Keratinocyte (primary cell): ENCODE measurements at regions not wholly inside any gene's neighbourhood (a gene's known extent, or its start where the extent isn't known, plus 50 kb on each side); places are given as distances from the start of the nearest gene placed in this dataset.

Experiments used
- DNase-seq: peaks from one replicate; pipeline ENCODE4 v3.0.0-alpha.2; 2011; ENCODE audit warnings: low read depth, missing footprints, low spot score
- FAIRE-seq: peaks from 2 replicates; lab custom pipeline; 2011; peaks lifted over from hg19 to GRCh38; lab: Jason Lieb, UNC
- H2AFZ ChIP-seq: 2 replicates; pipeline ENCODE4 v1.6.0; 2012; ENCODE audit warnings: low read length, control low read depth, inconsistent platforms; ENCODE audit not compliant: control insufficient read depth
- H3K27ac ChIP-seq: 2 replicates; pipeline ENCODE4 v1.5.1; 2011; ENCODE audit warnings: low read length; ENCODE audit not compliant: control insufficient read depth, insufficient read depth
- H3K27me3 ChIP-seq: 3 replicates; pipeline ENCODE4 v1.6.0; 2011; ENCODE audit warnings: low read length; ENCODE audit not compliant: control insufficient read depth, insufficient read depth; ENCODE audit errors: extremely low read depth
- H3K36me3 ChIP-seq, 2 experiments: 2 replicates in 1 of 2; 3 replicates in 1 of 2; pipeline ENCODE4 v1.5.1; 2011; ENCODE audit warnings: low read length in 2 of 2, mild to moderate bottlenecking in 1 of 2; ENCODE audit not compliant: control insufficient read depth in 2 of 2, insufficient read depth in 2 of 2; ENCODE audit errors: extremely low read depth in 1 of 2
- H3K4me1 ChIP-seq: 3 replicates; pipeline ENCODE4 v1.5.1; 2011; ENCODE audit warnings: low read length; ENCODE audit not compliant: control insufficient read depth, insufficient read depth; ENCODE audit errors: extremely low read depth
- H3K4me2 ChIP-seq: 3 replicates; pipeline ENCODE4 v1.6.0; 2011; ENCODE audit warnings: low read depth, low read length; ENCODE audit not compliant: control insufficient read depth, insufficient read depth; ENCODE audit errors: extremely low read depth
- H3K4me3 ChIP-seq, 3 experiments: fragments of 200-600 bp in 1 of 3; sonication (generic) in 1 of 3; 2 replicates in 2 of 3; 3 replicates in 1 of 3; pipeline ENCODE4 v1.5.1; 2011 to 2016; ENCODE audit warnings: low read length in 3 of 3, mild to moderate bottlenecking in 3 of 3, control low read depth in 2 of 3, inconsistent platforms in 1 of 3, low read depth in 1 of 3, mixed read lengths in 1 of 3, mixed run types in 1 of 3, moderate library complexity in 1 of 3; ENCODE audit not compliant: control insufficient read depth in 2 of 3, insufficient read depth in 2 of 3; ENCODE audit errors: extremely low read depth in 1 of 3
- H3K79me2 ChIP-seq: 2 replicates; pipeline ENCODE4 v1.6.0; 2012; ENCODE audit warnings: low read length; ENCODE audit not compliant: control insufficient read depth, insufficient read depth
- H3K9ac ChIP-seq: 3 replicates; pipeline ENCODE4 v1.6.0; 2011; ENCODE audit warnings: low read length; ENCODE audit not compliant: control insufficient read depth, insufficient read depth; ENCODE audit errors: extremely low read depth
- H3K9me1 ChIP-seq: 3 replicates; pipeline ENCODE4 v1.6.0; 2011; ENCODE audit warnings: low read length; ENCODE audit not compliant: control insufficient read depth, insufficient read depth; ENCODE audit errors: extremely low read depth
- H3K9me3 ChIP-seq: 2 replicates; pipeline ENCODE4 v1.5.1; 2012; ENCODE audit warnings: low read depth, low read length; ENCODE audit not compliant: control insufficient read depth
- H4K20me1 ChIP-seq: 3 replicates; pipeline ENCODE4 v1.6.0; 2011; ENCODE audit warnings: low read length; ENCODE audit not compliant: control insufficient read depth, insufficient read depth; ENCODE audit errors: extremely low read depth
- CTCF ChIP-seq, 3 experiments: IDR thresholded peaks in 1 of 3; conservative IDR thresholded peaks in 1 of 3; optimal IDR thresholded peaks in 1 of 3; 2 replicates in 2 of 3; 3 replicates in 1 of 3; pipeline versions ENCODE3 to v1.5.1; 2011; ENCODE audit warnings: low read length in 3 of 3, mild to moderate bottlenecking in 3 of 3, moderate library complexity in 2 of 3, control low read depth in 1 of 3, inconsistent platforms in 1 of 3; ENCODE audit not compliant: insufficient read depth in 2 of 3; ENCODE audit errors: extremely low read depth in 1 of 3
- EZH2 ChIP-seq: IDR thresholded peaks from one replicate; pipeline ENCODE4 v1.6.1; 2012; ENCODE audit warnings: inconsistent platforms, mild to moderate bottlenecking, low read length, moderate library complexity
- dilution Hi-C: fragments of 300-500 bp; cut with MboI; formaldehyde crosslinking; loops from one replicate; pipeline ENCODE4 v1.7.0; 2020; ENCODE audit warnings: low sequenced_read_pairs; ENCODE audit not compliant: extremely low pct_ligation_motif_present

DNA sequence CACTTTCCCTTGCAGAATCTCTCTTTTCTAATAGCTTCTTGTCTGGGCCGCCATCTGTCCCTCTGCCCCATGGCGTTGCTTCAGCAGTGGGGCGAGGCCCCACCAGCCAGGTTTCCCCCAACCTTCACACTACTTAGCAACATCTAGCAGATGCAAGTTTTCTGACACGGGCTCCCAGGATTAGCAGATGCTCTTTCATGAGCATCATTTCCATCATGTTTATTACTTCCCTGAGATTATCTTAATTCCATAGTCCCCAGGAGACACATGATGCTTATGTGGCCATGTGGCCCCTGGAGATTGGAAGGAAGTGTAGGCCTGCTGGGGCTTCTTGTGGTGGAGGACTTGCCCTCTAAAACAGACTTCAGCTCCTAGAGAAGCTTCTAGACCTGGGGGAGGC is 102.0 kb upstream of the MYL2 start:
- H4K20me1 ChIP-seq = no peaks in the 10 kb centered on the region
- no peaks in the 10 kb centered on the region for H3K79me2 ChIP-seq
- no peak for FAIRE-seq
- peaks cover 17% of the 10 kb centered on the region for H3K27me3 ChIP-seq
- H3K4me1 ChIP-seq = peaks cover 3% of the 10 kb centered on the region
- dilution Hi-C loops = no loop called here
- TF ChIP-seq EZH2 = no peak
- TF ChIP-seq CTCF (optimal IDR thresholded peaks at IDR 0.05 in 1 of 3, IDR thresholded peaks at IDR 0.05 in 1 of 3, conservative IDR thresholded peaks at IDR 0.05 in 1 of 3; ENCODE audit: extremely low read depth in 1 of 3, insufficient read depth in 2 of 3, low read length in 3 of 3) = no peak
- H2AFZ ChIP-seq = no peak overlapping the region
- no peaks in the 10 kb centered on the region for H3K9me3 ChIP-seq
- no peak overlapping the region for H3K27ac ChIP-seq
- H3K4me3 ChIP-seq = no peak overlapping the region
- H3K9ac ChIP-seq = no peak overlapping the region
- no peak for DNase-seq
- H3K4me2 ChIP-seq = no peak overlapping the region
- H3K36me3 ChIP-seq = no peaks in the 10 kb centered on the region
- no peaks in the 10 kb centered on the region for H3K9me1 ChIP-seq

DNA sequence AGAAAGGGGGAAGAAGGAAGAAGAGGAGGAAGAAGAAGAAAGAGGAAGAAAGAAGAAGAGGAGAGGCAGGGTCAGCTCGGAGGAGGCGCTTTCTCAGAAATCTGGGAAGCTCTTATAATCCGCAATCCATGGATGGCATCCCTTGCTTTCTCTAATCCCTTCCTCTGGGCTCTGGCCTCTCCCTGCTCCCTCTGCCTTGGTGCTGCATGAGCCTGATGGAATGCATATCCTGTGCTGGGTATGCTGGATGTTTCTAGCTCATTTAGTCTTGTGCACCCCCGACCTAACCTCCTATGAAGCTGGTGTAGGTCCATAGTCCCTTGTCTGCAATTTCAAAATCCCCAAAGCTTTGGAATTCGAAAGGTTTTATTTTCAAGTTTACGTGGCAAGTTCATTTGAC is 94.2 kb upstream of the MYL2 start:
- dilution Hi-C loops = no loop called here
- Histone ChIP-seq H3K4me2 (no peak overlapping the region), H3K9me3 (no peaks in the 10 kb centered on the region), H3K4me3 (no peak overlapping the region), H3K9me1 (no peaks in the 10 kb centered on the region), H3K4me1 (no peaks in the 10 kb centered on the region), H3K27ac (no peak overlapping the region), H4K20me1 (no peaks in the 10 kb centered on the region), H2AFZ (no peak overlapping the region), H3K79me2 (no peaks in the 10 kb centered on the region), H3K36me3 (no peaks in the 10 kb centered on the region), H3K27me3 (no peaks in the 10 kb centered on the region), H3K9ac (no peak overlapping the region)
- FAIRE-seq = no peak
- DNase-seq = no peak
- TF ChIP-seq EZH2 = no peak
- TF ChIP-seq CTCF (optimal IDR thresholded peaks at IDR 0.05 in 1 of 3, IDR thresholded peaks at IDR 0.05 in 1 of 3, conservative IDR thresholded peaks at IDR 0.05 in 1 of 3; ENCODE audit: extremely low read depth in 1 of 3, insufficient read depth in 2 of 3, low read length in 3 of 3) = no peak
